Mesothelial cell of epicardium (in vitro differentiated cells): ENCODE measurements at regions not wholly inside any gene's neighbourhood (a gene's known extent, or its start where the extent isn't known, plus 50 kb on each side); places are given as distances from the start of the nearest gene placed in this dataset.

Source experiments
- DNase-seq, 2 experiments: peaks; one replicate each; pipeline ENCODE4 v3.0.0; 2021; ENCODE audit warnings: low spot score in 2 of 2; ENCODE audit not compliant: unreplicated experiment in 2 of 2
- H3K27ac Mint-ChIP-seq: 2 replicates; pipeline ENCODE4 v1.8.0; 2021; ENCODE audit warnings: mixed read lengths
- H3K27me3 Mint-ChIP-seq: 2 replicates; pipeline ENCODE4 v1.8.0; 2021; ENCODE audit warnings: low read depth, mixed read lengths
- H3K36me3 Mint-ChIP-seq: 2 replicates; pipeline ENCODE4 v1.8.0; 2021; ENCODE audit warnings: mixed read lengths
- H3K4me1 Mint-ChIP-seq: 2 replicates; pipeline ENCODE4 v1.8.0; 2021; ENCODE audit warnings: mixed read lengths
- H3K4me3 Mint-ChIP-seq: 2 replicates; pipeline ENCODE4 v1.8.0; 2021; ENCODE audit warnings: mild to moderate bottlenecking, moderate library complexity, mixed read lengths
- H3K9me3 Mint-ChIP-seq: 2 replicates; pipeline ENCODE4 v1.8.0; 2021; ENCODE audit warnings: mixed read lengths
- TF ChIP-seq, protein P1 (sequence below): fragments of 200-600 bp; sonication (generic); IDR thresholded peaks from one replicate; pipeline ENCODE4 v1.5.0; 2021; ENCODE audit warnings: antibody characterized with exemption; ENCODE audit not compliant: unreplicated experiment

DNA sequence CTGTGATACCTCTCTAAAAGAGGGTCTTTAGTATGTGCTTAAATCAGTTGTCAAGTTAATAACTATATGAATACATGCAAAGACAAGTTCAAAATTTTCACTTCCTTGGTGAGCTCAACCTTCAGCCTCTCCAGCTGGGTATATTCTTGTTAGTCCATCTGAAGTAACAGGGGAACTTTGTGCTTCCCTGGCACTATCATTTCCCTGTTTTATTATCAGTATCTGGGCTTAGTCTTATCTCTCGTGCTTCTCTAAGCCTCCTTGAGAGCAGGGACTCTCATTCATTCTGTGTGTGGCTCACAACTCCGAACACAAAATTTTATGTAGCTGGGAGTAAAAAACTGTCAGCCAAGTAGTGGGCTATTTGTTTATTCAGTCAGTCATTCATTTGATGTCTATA is 175.9 kb upstream of the MAP3K1 start:
- Mint-ChIP-seq H3K9me3 (no peaks in the 10 kb centered on the region), H3K27ac (peak overlapping the region; percentile 95), H3K4me3 (no peak overlapping the region), H3K27me3 (no peaks in the 10 kb centered on the region), H3K36me3 (no peaks in the 10 kb centered on the region), H3K4me1 (peaks cover 73% of the 10 kb centered on the region)
- DNase-seq: no peak
- TF ChIP-seq, protein P1, sequence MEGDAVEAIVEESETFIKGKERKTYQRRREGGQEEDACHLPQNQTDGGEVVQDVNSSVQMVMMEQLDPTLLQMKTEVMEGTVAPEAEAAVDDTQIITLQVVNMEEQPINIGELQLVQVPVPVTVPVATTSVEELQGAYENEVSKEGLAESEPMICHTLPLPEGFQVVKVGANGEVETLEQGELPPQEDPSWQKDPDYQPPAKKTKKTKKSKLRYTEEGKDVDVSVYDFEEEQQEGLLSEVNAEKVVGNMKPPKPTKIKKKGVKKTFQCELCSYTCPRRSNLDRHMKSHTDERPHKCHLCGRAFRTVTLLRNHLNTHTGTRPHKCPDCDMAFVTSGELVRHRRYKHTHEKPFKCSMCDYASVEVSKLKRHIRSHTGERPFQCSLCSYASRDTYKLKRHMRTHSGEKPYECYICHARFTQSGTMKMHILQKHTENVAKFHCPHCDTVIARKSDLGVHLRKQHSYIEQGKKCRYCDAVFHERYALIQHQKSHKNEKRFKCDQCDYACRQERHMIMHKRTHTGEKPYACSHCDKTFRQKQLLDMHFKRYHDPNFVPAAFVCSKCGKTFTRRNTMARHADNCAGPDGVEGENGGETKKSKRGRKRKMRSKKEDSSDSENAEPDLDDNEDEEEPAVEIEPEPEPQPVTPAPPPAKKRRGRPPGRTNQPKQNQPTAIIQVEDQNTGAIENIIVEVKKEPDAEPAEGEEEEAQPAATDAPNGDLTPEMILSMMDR: no peak

DNA sequence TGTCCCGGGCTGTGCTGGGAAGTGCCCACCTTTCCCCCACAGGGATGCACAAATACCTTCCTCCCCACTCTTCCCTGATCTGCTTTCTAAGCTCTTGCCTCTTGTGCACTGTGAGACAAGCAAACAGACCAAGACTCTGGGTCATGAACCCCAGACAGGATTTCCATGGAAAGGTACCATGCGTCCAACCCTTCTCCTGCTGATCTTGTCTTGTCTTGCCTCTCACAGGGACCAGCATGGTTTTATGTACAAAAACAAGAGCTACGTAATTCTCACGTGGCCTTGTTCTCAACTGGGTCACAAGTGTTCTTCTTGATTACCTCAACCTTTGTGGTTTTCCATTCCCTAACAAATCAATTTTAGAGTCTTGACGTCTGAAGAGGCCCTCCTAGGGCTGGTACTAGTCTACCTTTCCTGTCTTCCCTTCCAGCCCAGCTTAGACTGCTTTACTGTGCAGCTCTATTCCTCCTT is 176.5 kb upstream of the MAP3K1 start:
- Mint-ChIP-seq H3K27ac (peak overlapping the region; percentile 95), H3K4me1 (peaks cover 77% of the 10 kb centered on the region), H3K4me3 (no peak overlapping the region), H3K27me3 (no peaks in the 10 kb centered on the region), H3K36me3 (no peaks in the 10 kb centered on the region), H3K9me3 (no peaks in the 10 kb centered on the region)
- TF ChIP-seq, protein P1: no peak
- DNase-seq: no peak

DNA sequence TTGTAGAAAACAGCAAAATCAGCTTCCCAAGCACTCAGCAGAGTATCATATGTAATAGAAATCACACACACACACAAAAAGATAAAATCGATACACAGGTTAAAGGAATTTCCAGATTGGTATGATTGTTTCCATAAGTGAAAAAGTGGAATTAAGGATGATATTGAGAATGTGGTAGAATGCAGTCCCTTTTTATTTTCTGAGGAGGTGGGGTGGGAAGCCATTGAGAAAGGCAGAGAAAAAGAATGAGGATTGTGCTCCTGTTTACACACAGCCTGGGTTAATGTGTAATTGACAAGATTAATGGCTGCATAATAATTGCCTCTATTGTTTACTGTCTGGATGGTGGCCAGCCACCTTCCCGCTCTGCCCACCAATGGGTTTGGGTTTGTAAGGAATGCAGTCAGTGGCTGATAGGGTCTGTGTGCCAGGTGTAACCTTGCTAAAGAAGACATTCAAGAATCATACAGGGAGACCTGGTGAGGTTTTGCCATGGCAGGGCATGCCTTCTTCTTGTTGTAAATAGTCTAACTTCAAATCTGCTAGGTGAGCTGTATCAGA is 177.2 kb upstream of the MAP3K1 start:
- H3K4me3 Mint-ChIP-seq: no peak overlapping the region
- peak overlapping the region; percentile 95 for H3K27ac Mint-ChIP-seq
- peaks cover 80% of the 10 kb centered on the region for H3K4me1 Mint-ChIP-seq
- TF ChIP-seq, protein P1: no peak
- no peak for DNase-seq
- H3K36me3 Mint-ChIP-seq: no peaks in the 10 kb centered on the region
- peaks cover 2% of the 10 kb centered on the region for H3K9me3 Mint-ChIP-seq
- H3K27me3 Mint-ChIP-seq: no peaks in the 10 kb centered on the region

DNA sequence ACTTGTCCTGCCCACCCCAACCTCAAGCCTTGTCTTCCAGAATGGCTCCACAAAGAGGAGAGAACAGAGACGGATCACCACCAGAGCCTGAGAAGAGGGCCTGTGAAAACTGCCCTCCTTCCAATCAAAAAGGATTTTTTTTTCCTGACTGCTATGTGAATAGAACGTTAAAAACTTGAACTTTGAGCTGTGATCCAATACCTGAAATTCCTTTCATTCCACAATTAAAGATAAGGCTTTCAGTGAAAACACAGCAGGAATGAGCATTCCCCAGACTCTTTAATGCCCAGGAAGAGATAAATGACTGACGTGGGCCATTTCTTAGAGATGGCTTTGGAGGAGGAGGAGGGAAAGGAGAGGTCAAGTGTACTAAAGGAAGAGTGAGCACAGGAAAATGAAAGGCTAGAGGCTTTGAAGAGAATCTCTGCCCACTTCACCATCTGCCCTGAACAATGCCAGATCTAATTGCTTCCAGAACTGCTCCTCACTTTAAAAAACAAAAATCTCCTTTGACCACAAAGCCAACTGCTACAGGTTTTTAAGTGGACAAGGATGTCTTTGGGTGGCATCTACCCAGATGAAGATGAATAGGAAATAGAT is 177.9 kb upstream of the MAP3K1 start:
- peak overlapping the region; percentile 95 for H3K27ac Mint-ChIP-seq
- H3K4me1 Mint-ChIP-seq: peaks cover 84% of the 10 kb centered on the region
- peaks cover 9% of the 10 kb centered on the region for H3K9me3 Mint-ChIP-seq
- H3K4me3 Mint-ChIP-seq: no peak overlapping the region
- DNase-seq: no peak
- TF ChIP-seq, protein P1: no peak
- H3K27me3 Mint-ChIP-seq: no peaks in the 10 kb centered on the region
- H3K36me3 Mint-ChIP-seq: peaks cover 5% of the 10 kb centered on the region

DNA sequence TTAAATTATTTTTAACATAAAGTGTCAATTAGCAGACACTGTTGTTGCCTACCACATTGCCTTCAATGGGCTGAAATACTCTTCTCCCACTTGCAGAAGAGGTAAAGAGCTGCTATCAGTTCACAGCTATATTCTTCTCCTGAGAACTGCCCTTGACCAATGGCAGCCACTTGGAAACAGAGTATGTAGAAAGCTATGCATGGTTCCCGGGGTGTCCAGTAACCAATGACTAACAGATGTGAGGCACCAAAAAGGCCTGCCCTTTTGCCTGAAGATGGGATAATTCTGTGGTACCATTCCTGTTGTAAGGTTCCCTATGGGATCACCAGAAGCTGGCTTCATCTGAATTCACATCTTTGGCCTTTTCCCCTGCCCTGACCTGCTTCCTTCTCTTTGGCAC is 181.4 kb upstream of the MAP3K1 start:
- DNase-seq: no peak
- peaks cover 12% of the 10 kb centered on the region for H3K36me3 Mint-ChIP-seq
- peak overlapping the region; percentile 69 for H3K27ac Mint-ChIP-seq
- H3K4me3 Mint-ChIP-seq: no peak overlapping the region
- peaks cover 21% of the 10 kb centered on the region for H3K9me3 Mint-ChIP-seq
- peaks cover 53% of the 10 kb centered on the region for H3K4me1 Mint-ChIP-seq
- no peaks in the 10 kb centered on the region for H3K27me3 Mint-ChIP-seq
- TF ChIP-seq, protein P1: no peak
